PC-3 (cell line): ENCODE measurements at regions not wholly inside any gene's neighbourhood (a gene's known extent, or its start where the extent isn't known, plus 50 kb on each side); places are given as distances from the start of the nearest gene placed in this dataset.

Experiments
- ATAC-seq: fragments of 200-7000 bp; cut with Tn5 transposase; 2 replicates; pipeline ENCODE4 v1.9.1; 2020; ENCODE audit warnings: mild to moderate bottlenecking, moderate library complexity
- BruUV-seq: library from RNA; stranded (reverse); fragments of 400-500 nt; replicated peaks from 2 replicates; lab custom pipeline; 2021; lab: Mats Ljungman, UMichigan
- CTCF ChIA-PET: fragments of 300-600 bp; sonication (Branson Sonifier 250); formaldehyde crosslinking; loops from one replicate; lab custom pipeline; 2022; ENCODE audit warnings: antibody characterized with exemption; lab: Charles Lee
- POLR2A ChIA-PET: fragments of 300-600 bp; sonication (Branson Sonifier 250); formaldehyde crosslinking; loops from one replicate; lab custom pipeline; 2022; ENCODE audit warnings: antibody characterized with exemption; ENCODE audit not compliant: unreplicated experiment; lab: Charles Lee
- DNase-seq: peaks from one replicate; pipeline ENCODE4 v3.0.0-alpha.2; 2015
- H2AFZ ChIP-seq: fragments of 300-600 bp; sonication (generic); 2 replicates; pipeline ENCODE4 v1.6.0; 2016; ENCODE audit warnings: antibody characterized with exemption, low read length
- H3F3A ChIP-seq: fragments of 300-600 bp; sonication (generic); one replicate; pipeline ENCODE4 v1.6.0; 2017; ENCODE audit warnings: antibody characterized with exemption, low read length, control low read depth, mild to moderate bottlenecking; ENCODE audit not compliant: unreplicated experiment
- H3K27ac ChIP-seq: fragments of 300-600 bp; sonication (generic); 2 replicates; pipeline ENCODE4 v1.5.1; 2016; ENCODE audit warnings: mild to moderate bottlenecking, low read length
- H3K27me3 ChIP-seq: fragments of 300-600 bp; sonication (generic); 2 replicates; pipeline ENCODE4 v1.6.1; 2016; ENCODE audit warnings: low read length, mixed read lengths
- H3K36me3 ChIP-seq: fragments of 300-600 bp; sonication (generic); 2 replicates; pipeline ENCODE4 v1.6.1; 2016; ENCODE audit warnings: low read depth, mixed run types, low read length, mixed read lengths
- H3K4me1 ChIP-seq: fragments of 300-600 bp; sonication (generic); 2 replicates; pipeline ENCODE4 v1.5.1; 2016; ENCODE audit warnings: low read length; ENCODE audit not compliant: insufficient read depth
- H3K4me2 ChIP-seq: fragments of 300-600 bp; sonication (generic); 2 replicates; pipeline ENCODE4 v1.6.0; 2016; ENCODE audit warnings: low read length
- H3K4me3 ChIP-seq: fragments of 300-600 bp; sonication (generic); 2 replicates; pipeline ENCODE4 v1.5.1; 2016; ENCODE audit warnings: mild to moderate bottlenecking, low read length, mixed read lengths
- H3K79me2 ChIP-seq: fragments of 300-600 bp; sonication (generic); 2 replicates; pipeline ENCODE4 v1.6.1; 2017; ENCODE audit warnings: low read length, mixed read lengths
- H3K9ac ChIP-seq: fragments of 300-600 bp; sonication (generic); 2 replicates; pipeline ENCODE4 v1.6.0; 2016; ENCODE audit warnings: mild to moderate bottlenecking, low read length
- H3K9me2 ChIP-seq: fragments of 300-600 bp; sonication (generic); replicated peaks from 2 replicates; pipeline ENCODE4 v1.6.1; 2016; ENCODE audit warnings: mixed run types, low read length, mixed read lengths
- H3K9me3 ChIP-seq: fragments of 300-600 bp; sonication (generic); 2 replicates; pipeline ENCODE4 v1.6.1; 2016; ENCODE audit warnings: low read length, mixed read lengths
- H4K20me1 ChIP-seq: fragments of 300-600 bp; sonication (generic); 2 replicates; pipeline ENCODE4 v1.6.1; 2016; ENCODE audit warnings: low read length, mixed read lengths
- CTCF ChIP-seq: fragments of 300-600 bp; sonication (generic); conservative IDR thresholded peaks from 2 replicates; pipeline ENCODE4 v1.5.1; 2017; ENCODE audit warnings: antibody characterized with exemption, low read depth, mild to moderate bottlenecking, low read length
- EZH2 ChIP-seq: fragments of 300-600 bp; sonication (generic); IDR thresholded peaks from one replicate; pipeline ENCODE4 v1.6.1; 2017; ENCODE audit warnings: antibody characterized with exemption, mild to moderate bottlenecking, low read length; ENCODE audit not compliant: unreplicated experiment
- EZH2phosphoT487 ChIP-seq: fragments of 300-600 bp; sonication (generic); IDR thresholded peaks from 2 replicates; pipeline ENCODE4 v1.6.1; 2018; ENCODE audit warnings: mild to moderate bottlenecking, antibody characterized with exemption, low read length, borderline replicate concordance
- intact Hi-C: fragments of 100-400 bp; cut with micrococcal nuclease; formaldehyde crosslinking; loops from 2 replicates; pipeline ENCODE4 v1.9.0; 2023

- TF ChIP-seq CTCF (0 out of 2 replicates have a peak, but pooled peaks have one; percentile 13), EZH2phosphoT487 (no peak)
- Histone ChIP-seq H3K9me2 (no peaks in the 10 kb centered on the region), H3F3A (no peaks in the 10 kb centered on the region), H2AFZ (no peak overlapping the region), H3K4me2 (no peak overlapping the region), H3K36me3 (no peaks in the 10 kb centered on the region), H3K9me3 (no peaks in the 10 kb centered on the region), H3K27ac (no peak overlapping the region), H4K20me1 (no peaks in the 10 kb centered on the region), H3K27me3 (no peaks in the 10 kb centered on the region), H3K4me1 (peaks cover 37% of the 10 kb centered on the region), H3K4me3 (no peak overlapping the region), H3K9ac (no peak overlapping the region), H3K79me2 (no peaks in the 10 kb centered on the region)
- DNase-seq: peak; percentile 15
- BruUV-seq: no TSS peak
- CTCF ChIA-PET: no interaction called here
- ATAC-seq: no peak
- intact Hi-C loops: no loop called here
- POLR2A ChIA-PET: no interaction called here
These were observed 293.0 kb upstream of the PRDM1 start for GRCh38 chr6:105793130-105793529.

DNA sequence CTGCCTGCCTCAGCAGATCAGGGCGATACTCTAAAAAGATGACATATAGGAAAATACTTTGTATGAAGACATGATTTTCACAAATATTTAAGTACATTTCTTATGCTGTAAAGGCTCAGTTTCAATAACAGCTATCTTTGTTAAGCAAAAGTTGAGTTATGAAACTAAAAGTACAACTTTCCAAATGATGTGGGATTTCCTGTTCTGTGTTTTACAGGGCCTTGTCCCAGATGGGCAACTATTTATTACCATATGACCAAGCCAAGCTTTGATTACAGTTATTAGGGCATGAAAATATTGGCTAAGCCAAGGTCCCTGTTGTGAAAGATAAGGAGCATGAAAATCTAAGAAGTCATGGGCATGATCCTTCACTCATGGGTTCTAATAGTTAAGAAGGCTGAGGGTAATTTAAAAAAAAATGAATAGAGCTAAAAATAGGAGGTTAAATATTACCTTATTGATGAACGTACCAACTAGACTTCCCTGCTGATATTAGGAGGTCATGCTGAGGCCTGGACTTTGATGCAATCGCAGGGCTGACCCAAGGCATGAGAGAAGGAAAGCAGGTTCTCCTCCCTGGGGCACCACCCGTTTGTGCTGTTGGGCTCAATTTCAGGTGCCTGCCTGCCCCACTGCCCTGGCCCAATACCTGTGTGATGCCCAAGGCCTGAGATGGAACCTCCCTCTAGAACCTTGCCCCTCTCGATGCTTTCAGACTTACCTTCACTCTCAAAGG lies 294.4 kb upstream of the PRDM1 start:
- ChIA-PET POLR2A (no interaction called here), CTCF (no interaction called here)
- Histone ChIP-seq H3K27me3 (no peaks in the 10 kb centered on the region), H3K4me2 (no peak overlapping the region), H3K9me3 (no peaks in the 10 kb centered on the region), H3K4me3 (no peak overlapping the region), H3F3A (no peaks in the 10 kb centered on the region), H3K9ac (no peak overlapping the region), H2AFZ (no peak overlapping the region), H3K27ac (no peak overlapping the region), H3K9me2 (no peaks in the 10 kb centered on the region), H3K36me3 (no peaks in the 10 kb centered on the region), H3K79me2 (no peaks in the 10 kb centered on the region), H4K20me1 (no peaks in the 10 kb centered on the region), H3K4me1 (peaks cover 29% of the 10 kb centered on the region)
- DNase-seq (no peak), ATAC-seq (no peak)
- BruUV-seq: no TSS peak
- intact Hi-C loops: no loop called here
- TF ChIP-seq EZH2phosphoT487 (no peak), EZH2 (no peak), CTCF (no peak)

DNA sequence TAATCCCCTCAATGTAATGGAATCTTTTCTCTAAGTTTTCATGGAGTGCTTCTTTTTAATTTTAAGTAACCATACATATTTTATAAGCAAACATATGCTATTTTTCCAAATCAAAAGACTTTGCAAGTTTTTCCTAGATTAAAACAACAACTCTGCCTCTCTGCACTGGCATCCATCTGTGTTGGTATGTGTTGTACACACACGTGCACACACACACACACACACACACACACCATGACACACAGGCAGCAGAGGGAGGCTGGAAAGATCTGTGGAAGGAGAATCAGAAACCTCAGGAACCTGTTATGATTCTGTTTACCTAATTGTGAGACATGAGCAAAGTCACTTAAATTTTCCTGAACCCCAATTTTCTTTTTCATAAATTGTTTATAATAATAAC lies 295.0 kb upstream of the PRDM1 start:
- H3K4me3 ChIP-seq: no peak overlapping the region
- H3K79me2 ChIP-seq: no peaks in the 10 kb centered on the region
- intact Hi-C loops: no loop called here
- H4K20me1 ChIP-seq: no peaks in the 10 kb centered on the region
- no peaks in the 10 kb centered on the region for H3F3A ChIP-seq
- no peaks in the 10 kb centered on the region for H3K9me3 ChIP-seq
- no peaks in the 10 kb centered on the region for H3K27me3 ChIP-seq
- H3K9ac ChIP-seq: no peak overlapping the region
- POLR2A ChIA-PET: no interaction called here
- TF ChIP-seq EZH2phosphoT487 (no peak), CTCF (no peak), EZH2 (no peak)
- BruUV-seq: no TSS peak
- H3K9me2 ChIP-seq: no peaks in the 10 kb centered on the region
- CTCF ChIA-PET: no interaction called here
- no peak overlapping the region for H2AFZ ChIP-seq
- ATAC-seq: no peak
- H3K36me3 ChIP-seq: no peaks in the 10 kb centered on the region
- DNase-seq: no peak
- peaks cover 24% of the 10 kb centered on the region for H3K4me1 ChIP-seq
- no peak overlapping the region for H3K27ac ChIP-seq
- no peak overlapping the region for H3K4me2 ChIP-seq
